ENCODE measurements at regions not wholly inside any gene's neighbourhood (a gene's known extent, or its start where the extent isn't known, plus 50 kb on each side); places are given as distances from the start of the nearest gene placed in this dataset.

- Histone ChIP-seq H3T11ph (ENCODE audit: low read length) (no peak overlapping the region), H3K56ac (ENCODE audit: insufficient read length, low read depth, low read length) (no peak overlapping the region), H2BK12ac (ENCODE audit: insufficient read length, low read depth, low read length) (no peak overlapping the region), H3K79me1 (ENCODE audit: insufficient read depth, low read depth, low read length, poor library complexity, severe bottlenecking) (no peaks in the 10 kb centered on the region), H3K79me2 (ENCODE audit: insufficient read depth, low read length) (no peaks in the 10 kb centered on the region), H3K27ac (ENCODE audit: insufficient read length, low read depth, low read length) (no peak overlapping the region), H2BK120ac (ENCODE audit: low read depth, low read length, poor library complexity, severe bottlenecking) (no peak overlapping the region), H4K8ac (replicated peaks; ENCODE audit: insufficient read length, low read depth, low read length) (no peak overlapping the region), H3K9me3 (ENCODE audit: control insufficient read depth, low read depth, low read length) (no peaks in the 10 kb centered on the region), H2AFZ (ENCODE audit: low read length) (no peak overlapping the region), H3K14ac (ENCODE audit: insufficient read depth, low read length) (no peak overlapping the region), H3K4me2 (ENCODE audit: insufficient read depth, insufficient read length, low read length) (no peak overlapping the region), H3K27me3 (ENCODE audit: insufficient read depth, low read length) (no peaks in the 10 kb centered on the region), H3K4ac (ENCODE audit: low read depth, low read length) (no peak overlapping the region), H4K91ac (ENCODE audit: insufficient read length, low read depth, low read length) (no peak overlapping the region), H3K18ac (ENCODE audit: insufficient read length, low read depth, low read length) (no peak overlapping the region), H4K5ac (ENCODE audit: insufficient read length, low read depth, low read length) (no peak overlapping the region), H4K20me1 (ENCODE audit: control insufficient read depth, insufficient read depth, insufficient read length) (no peaks in the 10 kb centered on the region), H2BK5ac (ENCODE audit: insufficient read length, low read length) (no peak overlapping the region), H2BK15ac (ENCODE audit: low read depth, low read length) (no peak overlapping the region), H3K9ac (ENCODE audit: extremely low read depth, insufficient read length, low read length) (no peak overlapping the region), H2BK20ac (ENCODE audit: low read depth, low read length, poor library complexity, severe bottlenecking) (no peak overlapping the region), H3K23me2 (ENCODE audit: insufficient read length, low read depth, low read length, poor library complexity, severe bottlenecking) (no peaks in the 10 kb centered on the region), H3K23ac (ENCODE audit: insufficient read length, low read depth, low read length) (no peak overlapping the region), H3K4me1 (ENCODE audit: insufficient read depth, low read length) (no peaks in the 10 kb centered on the region), H2AK5ac (ENCODE audit: insufficient read length, low read length) (no peak overlapping the region)
- H3K36me3 Mint-ChIP-seq (ENCODE audit: insufficient read depth in 1 of 3, low read depth in 3 of 3): no peaks in the 10 kb centered on the region; a peak in 2 of 7 replicates
- no peaks in the 10 kb centered on the region; the same call in 1 of the 2 replicates for H3K27me3 Mint-ChIP-seq (ENCODE audit: low read depth)
- H3K4me3 Mint-ChIP-seq: no peak overlapping the region
- no peak overlapping the region for H3K27ac Mint-ChIP-seq
- DNase-seq: no peak
- no CpG with 5 or more reads among the region's 3 CpGs for WGBS (ENCODE audit: extremely low coverage, insufficient read length, low lambda C conversion rate)
- H3K9me3 Mint-ChIP-seq: peaks cover 0 to 3% of the 10 kb centered on the region in 2 experiments; a peak in 2 of 5 replicates
- peaks cover 15 to 21% of the 10 kb centered on the region in 2 experiments for H3K4me1 Mint-ChIP-seq
- TF ChIP-seq, protein P1, sequence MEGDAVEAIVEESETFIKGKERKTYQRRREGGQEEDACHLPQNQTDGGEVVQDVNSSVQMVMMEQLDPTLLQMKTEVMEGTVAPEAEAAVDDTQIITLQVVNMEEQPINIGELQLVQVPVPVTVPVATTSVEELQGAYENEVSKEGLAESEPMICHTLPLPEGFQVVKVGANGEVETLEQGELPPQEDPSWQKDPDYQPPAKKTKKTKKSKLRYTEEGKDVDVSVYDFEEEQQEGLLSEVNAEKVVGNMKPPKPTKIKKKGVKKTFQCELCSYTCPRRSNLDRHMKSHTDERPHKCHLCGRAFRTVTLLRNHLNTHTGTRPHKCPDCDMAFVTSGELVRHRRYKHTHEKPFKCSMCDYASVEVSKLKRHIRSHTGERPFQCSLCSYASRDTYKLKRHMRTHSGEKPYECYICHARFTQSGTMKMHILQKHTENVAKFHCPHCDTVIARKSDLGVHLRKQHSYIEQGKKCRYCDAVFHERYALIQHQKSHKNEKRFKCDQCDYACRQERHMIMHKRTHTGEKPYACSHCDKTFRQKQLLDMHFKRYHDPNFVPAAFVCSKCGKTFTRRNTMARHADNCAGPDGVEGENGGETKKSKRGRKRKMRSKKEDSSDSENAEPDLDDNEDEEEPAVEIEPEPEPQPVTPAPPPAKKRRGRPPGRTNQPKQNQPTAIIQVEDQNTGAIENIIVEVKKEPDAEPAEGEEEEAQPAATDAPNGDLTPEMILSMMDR (conservative IDR thresholded peaks at IDR 0.05): no peak
These were observed 108.8 kb upstream of the MAP3K1 start for GRCh38 chr5:56706504-56706903.

Measured in H9 (cell line).